Anterior cingulate cortex (tissue), 58 donors: ENCODE measurements at regions not wholly inside any gene's neighbourhood (a gene's known extent, or its start where the extent isn't known, plus 50 kb on each side); places are given as distances from the start of the nearest gene placed in this dataset.
A peak's percentile ranks its signal among the peaks of the same experiment; 100 is the strongest.

Source experiments
- DNase-seq, 58 donors: peaks; one replicate each; lab custom pipeline; 2025; lab: John Stamatoyannopoulos, UW

DNA sequence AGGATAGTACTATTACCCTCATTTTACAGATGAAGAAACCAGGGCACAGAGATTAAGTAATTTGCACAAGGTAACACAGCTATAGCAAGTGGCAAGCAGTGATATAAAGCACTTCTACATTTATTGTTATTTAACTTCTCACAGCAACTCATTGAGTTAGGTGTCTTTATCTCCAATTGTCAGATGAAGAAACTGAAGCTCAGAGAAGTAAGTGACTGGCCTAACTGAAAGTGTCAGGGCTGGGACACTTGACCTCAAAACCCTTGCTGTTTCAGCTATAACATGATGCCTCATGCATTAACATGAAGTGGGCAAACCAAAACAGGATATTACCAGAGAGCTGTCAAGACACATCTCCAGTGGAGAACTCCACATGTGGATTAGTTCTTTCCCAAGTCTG lies 65.8 kb upstream of the LEKR1 start:
- no peak for DNase-seq

DNA sequence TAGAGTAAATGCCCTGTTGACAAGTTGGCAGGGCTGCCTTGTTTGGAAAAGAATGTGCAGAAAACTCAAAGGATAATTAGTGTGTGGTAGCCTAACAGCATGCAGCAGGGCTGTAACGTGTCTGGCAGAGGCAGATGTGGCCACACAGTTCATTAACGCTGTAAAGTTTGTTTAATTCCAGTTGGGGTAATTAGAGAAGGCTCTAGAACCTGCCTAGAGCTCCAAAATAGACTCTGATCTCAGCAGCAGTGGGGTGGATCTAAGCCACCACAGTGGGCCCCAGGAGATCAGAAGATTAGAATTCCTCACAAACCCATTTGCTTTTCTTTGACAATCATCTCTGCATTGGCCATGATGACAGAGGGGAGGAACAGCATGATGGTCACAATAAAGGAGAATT lies 65.1 kb upstream of the LEKR1 start:
- DNase-seq, result peak in 13 of 58 donors; percentile 4 to 50 (median 18)

DNA sequence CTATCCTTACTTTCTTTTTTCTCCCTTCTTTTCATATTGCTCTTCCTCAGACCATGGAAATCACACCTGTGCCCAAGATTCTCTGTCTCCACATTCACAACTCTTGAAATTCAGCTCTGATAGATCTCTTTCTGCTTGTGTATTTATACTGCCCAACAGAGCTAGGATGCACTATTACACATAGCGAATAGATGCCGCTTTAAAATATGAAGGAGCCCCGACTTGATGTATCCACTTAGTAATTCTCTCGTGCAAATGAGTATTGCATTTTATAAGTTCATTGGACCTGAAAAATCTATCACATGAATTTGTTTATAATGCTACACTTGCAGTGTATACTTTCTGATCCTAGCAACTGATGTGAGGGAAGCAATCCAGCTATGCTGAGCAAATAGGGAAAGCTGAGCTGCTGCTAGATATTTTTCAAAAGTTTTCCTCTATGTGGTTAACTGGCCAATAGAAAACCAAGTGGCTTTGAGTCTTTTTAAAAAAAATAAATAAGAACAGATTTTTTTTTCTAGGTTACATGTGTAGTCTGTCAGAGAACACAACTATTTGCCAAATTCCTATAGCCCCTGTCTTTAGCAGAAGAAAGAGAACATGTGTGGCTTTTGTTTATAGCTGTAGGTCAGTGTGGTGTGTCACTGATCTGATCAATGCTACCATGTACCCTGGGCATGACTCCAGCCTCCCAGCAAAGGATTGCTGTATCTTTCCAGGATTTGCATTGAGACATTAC lies 64.3 kb upstream of the LEKR1 start:
- no peak for DNase-seq

DNA sequence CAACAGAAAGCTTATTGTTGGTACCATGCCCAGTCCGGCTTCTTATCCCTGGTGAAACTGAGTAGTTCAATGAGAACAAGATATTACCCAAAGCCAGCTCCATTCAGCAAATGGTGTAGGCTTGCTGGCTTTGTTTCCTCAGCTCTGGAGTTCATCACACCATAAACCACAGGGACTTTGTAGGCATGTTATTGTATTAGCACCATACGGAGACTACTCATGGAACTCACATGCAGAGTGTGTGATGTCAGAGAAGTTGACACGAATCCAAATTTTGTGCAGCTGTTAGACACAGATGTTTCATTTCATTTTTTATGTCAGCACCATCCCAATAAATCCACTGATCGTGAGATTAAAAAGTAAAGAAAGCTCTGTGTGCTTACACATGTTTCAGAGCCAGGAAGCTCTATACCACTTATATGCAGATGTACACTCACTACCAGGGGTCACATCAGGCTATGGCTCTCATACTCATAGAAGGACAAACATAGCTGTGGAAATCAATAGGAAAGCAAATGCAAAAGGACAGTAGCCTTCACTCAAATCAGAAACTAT lies 63.4 kb upstream of the LEKR1 start:
- no peak for DNase-seq

DNA sequence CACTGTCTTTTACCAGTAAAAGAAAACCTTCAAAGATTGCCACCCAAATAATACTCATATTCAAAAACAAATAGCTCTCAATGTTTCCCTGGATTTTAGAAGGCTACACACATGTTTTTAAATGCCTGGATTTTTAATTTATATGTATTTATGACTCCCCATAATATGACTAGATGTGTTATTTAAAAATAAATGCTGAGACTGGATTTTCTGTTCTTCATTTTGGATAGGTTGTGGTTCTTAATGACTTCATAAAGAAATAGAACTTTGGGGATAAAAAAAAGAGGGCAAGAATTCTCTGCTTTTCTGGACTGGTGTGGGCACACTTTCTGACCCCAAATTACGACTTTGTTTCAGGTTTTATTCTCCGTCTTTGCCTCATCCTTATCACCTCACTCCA lies 62.8 kb upstream of the LEKR1 start:
- no peak for DNase-seq

DNA sequence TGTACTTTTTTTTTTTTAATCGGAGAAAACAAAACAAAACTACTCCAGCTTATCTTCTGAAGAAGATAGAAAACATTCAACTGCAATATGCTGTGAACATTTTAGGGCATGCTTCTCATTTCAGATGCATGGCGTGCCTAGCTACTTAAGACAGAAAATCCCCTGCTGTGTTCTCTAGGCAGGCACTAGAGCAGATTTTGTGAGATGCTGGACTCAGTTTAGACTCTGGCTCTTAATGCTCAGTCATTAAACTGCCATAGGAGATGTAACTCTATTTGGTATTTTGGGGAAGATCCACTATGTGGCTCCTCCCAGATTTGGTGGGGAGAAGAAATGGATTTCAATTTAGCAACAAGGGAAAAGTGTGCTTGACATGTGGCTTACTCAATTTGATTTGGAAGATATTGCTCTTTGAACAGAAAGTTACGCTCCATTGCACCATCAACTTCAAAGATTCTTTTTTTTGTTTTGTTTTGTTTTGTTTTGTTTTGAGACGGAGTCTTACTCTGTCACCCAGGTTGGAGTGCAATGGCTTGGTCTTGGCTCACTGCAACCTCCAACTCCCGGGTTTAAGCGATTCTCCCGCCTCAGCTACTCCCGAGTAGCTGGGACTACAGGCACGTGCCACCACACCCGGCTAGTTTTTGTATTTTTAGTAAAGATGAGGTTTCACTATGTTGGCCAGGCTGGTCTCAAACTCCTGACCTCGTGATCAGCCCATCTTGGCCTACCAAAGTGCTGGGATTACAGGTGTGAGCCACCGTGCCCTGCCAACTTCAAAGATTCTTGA lies 62.0 kb upstream of the LEKR1 start:
- no peak for DNase-seq

DNA sequence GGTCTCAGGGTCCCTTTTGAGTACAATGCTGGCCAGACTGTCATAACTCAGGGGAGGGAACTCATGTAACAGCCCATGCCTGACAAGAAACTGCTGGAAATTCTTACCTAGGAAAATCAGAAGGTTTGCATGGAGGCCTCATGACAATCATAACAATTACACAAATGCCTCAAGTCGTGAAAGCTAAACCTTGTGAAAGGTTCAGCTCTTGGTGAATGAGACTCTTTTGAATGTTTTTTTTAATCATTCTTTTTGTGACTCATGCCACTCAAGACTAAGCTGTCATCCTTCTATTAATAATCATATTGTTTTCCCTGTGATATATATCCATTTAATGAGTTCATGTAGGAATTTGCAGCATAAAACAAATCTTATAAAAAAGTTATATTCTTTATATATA lies 61.4 kb upstream of the LEKR1 start:
- DNase-seq, result no peak

DNA sequence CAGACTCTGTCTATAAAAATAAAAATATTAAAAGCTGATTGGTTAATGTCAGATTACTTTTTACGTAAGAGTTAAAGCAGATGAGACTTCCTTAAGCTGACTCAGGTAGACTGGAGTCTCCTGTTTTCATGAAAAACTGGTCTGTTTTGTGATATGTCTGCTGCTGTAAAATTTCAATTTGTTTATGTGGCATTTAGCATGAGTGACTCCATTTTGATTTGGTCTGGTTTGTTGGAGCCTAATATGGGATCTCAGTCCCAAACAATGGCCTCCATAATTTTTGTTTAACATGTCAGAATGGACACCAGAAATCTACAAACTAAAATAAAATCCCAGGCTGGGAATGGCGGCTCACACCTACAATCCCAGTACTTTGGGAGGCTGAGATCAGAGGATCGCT lies 57.8 kb upstream of the LEKR1 start:
- DNase-seq, result no peak

DNA sequence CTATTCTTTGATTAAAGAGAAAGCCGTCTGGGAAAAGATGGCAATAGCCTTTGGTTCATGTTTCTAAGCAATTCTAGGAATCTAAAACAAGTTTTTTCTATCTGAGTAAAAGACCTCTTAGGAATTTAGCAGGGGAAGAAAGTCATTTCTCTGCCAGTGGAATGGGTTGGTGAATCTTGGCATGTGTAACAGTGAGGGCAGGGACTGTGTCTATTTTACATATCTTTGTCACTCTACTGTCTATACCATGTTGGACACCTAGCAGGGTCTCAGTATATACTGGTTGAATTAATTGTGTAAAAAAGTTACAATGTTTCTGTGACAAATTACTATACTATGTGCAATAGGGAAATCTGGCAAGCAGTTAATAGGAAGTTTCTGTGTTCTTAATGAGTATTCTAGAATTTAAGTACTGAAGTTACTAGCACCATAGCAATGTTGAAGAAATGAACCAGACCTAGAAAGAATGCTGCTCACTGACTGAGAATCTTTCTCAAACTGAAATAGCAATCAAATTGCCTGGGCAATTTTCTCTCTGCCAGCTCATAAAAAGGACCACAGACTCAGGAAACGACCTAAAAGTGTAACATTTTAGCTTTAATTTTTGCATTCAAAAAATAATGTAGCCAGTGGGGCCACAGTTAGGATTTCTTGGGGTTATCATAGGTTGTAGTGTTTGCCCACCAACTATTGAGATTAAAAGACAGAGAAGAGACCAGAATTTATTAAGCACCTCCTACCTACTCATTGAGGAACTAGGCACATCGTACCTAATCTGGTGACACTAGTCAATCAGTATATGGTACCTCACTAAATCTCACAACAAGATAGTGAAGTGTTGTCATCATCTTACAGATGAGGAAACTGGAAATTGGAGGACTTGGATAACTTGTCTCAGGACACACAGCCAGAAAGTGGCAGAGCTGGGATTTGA lies 56.2 kb upstream of the LEKR1 start:
- DNase-seq, result no peak

DNA sequence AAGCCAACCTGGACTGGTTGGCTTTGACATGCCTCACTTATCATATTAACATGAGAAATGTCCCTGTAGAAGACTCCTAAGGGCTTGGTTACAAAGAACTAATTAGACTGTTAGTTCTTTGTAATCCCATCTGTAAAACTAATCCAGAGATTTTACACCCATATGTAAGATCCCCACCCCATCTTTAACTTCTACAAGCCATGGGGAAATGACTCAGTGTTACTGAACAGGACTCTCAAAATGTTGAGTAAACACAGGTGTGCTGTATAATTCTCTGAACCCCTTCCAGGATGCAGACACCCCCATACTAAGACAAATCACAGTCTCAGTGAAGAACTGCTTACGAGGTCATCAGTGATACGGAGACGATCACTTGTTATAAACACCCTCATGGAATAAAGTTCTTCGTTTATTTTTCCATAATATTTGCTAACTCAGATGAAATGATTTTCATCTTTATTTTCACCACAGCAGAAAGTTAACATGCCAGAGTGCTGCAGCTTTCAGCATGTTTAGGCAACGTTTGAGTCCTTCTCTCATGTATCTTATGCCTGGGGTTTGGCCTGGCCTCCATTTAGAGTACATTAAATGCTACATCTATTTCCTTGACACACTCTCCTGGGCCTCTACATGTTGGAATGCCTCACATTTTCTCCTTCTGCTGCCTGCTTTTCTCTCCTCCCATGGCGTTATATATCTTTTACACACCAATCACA lies 55.3 kb upstream of the LEKR1 start:
- no peak for DNase-seq

DNA sequence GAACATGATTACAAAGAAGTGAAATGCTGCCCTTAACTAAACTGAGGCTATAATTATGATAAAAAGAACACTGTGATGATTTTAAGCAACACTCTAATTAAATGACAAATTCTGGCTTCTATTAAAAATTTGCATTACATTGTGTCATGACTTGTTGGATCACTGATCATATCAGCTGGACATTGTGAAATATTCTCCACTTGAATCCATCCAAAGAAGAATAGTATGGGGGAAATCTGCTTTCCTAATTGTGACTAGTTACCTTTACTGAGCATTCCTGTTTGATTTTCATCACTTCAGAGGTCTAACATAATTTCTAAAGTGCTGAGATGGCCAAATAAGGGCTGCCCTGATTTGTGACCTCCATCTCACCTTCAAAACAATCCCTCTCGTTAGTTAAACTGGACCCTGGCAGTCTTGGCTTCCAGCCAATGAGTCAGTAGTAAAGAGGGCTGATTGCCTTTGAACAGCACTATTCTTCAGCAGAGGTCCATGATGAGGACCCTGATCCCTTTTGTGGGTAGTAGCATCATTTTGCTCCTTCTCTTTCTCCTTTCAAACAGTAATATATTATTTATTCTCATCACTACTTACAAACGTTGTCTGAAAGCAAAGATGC lies 53.5 kb upstream of the LEKR1 start:
- DNase-seq, result peak in 2 of 58 donors; percentile 11 to 23

DNA sequence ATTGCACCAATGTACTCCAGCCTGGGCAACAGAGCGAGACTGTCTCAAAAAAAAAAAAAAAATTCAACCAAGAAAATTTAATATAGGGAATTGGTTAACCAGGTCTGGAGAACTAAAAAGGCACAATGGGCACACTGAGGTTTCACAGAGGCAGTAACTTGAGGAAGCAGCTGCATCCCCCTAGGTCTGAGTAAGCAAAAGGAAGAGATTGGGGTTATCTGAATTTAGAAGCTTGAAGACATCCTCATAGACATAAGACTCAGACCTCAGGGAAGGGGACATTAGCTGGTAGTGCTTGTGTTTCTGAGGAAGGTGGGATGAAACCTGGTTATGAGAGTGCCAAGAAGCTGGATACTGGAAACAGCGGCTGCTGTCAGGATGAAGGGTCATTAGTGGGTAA lies 50.1 kb upstream of the LEKR1 start:
- DNase-seq, result no peak
